ENCODE measurements at regions not wholly inside any gene's neighbourhood (a gene's known extent, or its start where the extent isn't known, plus 50 kb on each side); places are given as distances from the start of the nearest gene placed in this dataset.
"Not testable (repeated sequence)": the region's sequence is repeated elsewhere in the genome, so short reads cannot be mapped to it uniquely, and the experiment has no call there.

DNA sequence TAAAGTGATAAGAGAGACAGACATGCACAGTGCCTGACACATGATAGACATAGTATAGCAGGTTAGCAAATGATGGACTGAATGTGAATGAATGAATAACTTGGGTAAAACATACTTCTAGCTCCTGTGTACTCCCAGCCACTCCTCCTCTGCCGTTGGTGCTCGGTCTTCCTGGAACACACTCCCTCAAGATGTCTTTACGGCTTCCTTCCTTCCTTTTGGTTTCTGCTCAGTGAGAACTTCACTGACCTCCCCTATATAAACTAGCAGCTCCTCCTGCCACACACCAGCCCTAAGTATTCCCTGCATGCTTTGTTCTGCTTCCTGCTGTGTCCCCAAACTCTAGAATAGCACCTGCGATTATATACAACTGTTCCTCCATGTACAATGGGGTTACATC, 50.2 kb downstream of the RAD54L2 start:
- 67 to 100% (median 95%) methylated on average over 2 to 4 of the region's 4 CpGs; no CpG with 5 or more reads in 3 of the 10 experiments for WGBS, 10 experiments
- Histone ChIP-seq H3K4me1 (replicated peaks in 1 of 2) (peaks cover 0 to 7% of the 10 kb centered on the region in 2 donors), H3K27ac (no peak overlapping the region), H3K4me3 (no peak overlapping the region)
- no peak for ATAC-seq (replicated peaks in 6 of 8)
- in situ Hi-C loops (cut with MboI; ENCODE audit: low pct_unique_long_range_greater_than_20kb in 2 of 9, low sequenced_read_pairs in 9 of 9, unreplicated experiment in 9 of 9), result no loop called here

GRCh38 chr3:51591231-51591630, 52.7 kb downstream of the RAD54L2 start:
- no peak overlapping the region for H3K27ac ChIP-seq
- peak in 3 of 8 experiments; percentile 8 to 57 (median 10) for ATAC-seq (replicated peaks in 6 of 8)
- WGBS, 10 experiments, result 13 to 94% (median 82%) methylated on average over 1 to 5 of the region's 5 CpGs; no CpG with 5 or more reads in 4 of the 10 experiments
- no peaks in the 10 kb centered on the region for H3K4me1 ChIP-seq (replicated peaks in 1 of 2)
- H3K4me3 ChIP-seq, result no peak overlapping the region
- in situ Hi-C loops (cut with MboI; ENCODE audit: low pct_unique_long_range_greater_than_20kb in 2 of 9, low sequenced_read_pairs in 9 of 9, unreplicated experiment in 9 of 9), result no loop called here

DNA sequence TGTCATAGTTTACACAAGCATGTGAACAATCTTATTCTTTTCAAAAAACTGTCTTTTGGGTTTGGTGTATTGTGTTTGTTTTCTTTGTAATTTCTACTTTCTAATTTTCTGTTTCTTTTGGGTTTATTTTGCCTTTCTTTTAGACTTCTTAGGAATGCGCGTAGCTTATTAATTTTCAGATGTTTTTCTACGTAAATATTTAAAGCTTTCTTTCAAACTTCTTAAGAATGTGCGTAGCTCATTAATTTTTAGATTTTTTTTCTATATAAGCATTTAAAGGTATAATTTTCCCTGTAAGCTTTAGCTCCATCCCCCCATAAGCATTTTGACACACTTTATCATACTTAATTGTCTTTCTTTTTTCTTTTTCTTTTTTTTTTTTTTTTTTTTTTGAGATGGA, 55.2 kb downstream of the RAD54L2 start:
- Histone ChIP-seq H3K27ac (no peak overlapping the region), H3K4me1 (replicated peaks in 1 of 2) (no peaks in the 10 kb centered on the region), H3K4me3 (no peak overlapping the region)
- WGBS, 10 experiments, result 90 to 100% (median 97%) methylated on average over 2 to 4 of the region's 4 CpGs
- in situ Hi-C loops (cut with MboI; ENCODE audit: low pct_unique_long_range_greater_than_20kb in 2 of 9, low sequenced_read_pairs in 9 of 9, unreplicated experiment in 9 of 9), result no loop called here
- no peak for ATAC-seq (replicated peaks in 6 of 8)

GRCh38 chr3:51599638-51600037, 61.1 kb downstream of the RAD54L2 start:
- H3K27ac ChIP-seq; ATAC-seq (replicated peaks in 6 of 8); in situ Hi-C loops (cut with MboI; ENCODE audit: low pct_unique_long_range_greater_than_20kb in 2 of 9, low sequenced_read_pairs in 9 of 9, unreplicated experiment in 9 of 9); H3K4me3 ChIP-seq; H3K4me1 ChIP-seq (replicated peaks in 1 of 2): not testable (repeated sequence)
- 87 to 100% (median 98%) methylated on average over 1 to 8 of the region's 8 CpGs; no CpG with 5 or more reads in 1 of the 10 experiments for WGBS, 10 experiments

GRCh38 chr3:51604212-51604611, 65.7 kb downstream of the RAD54L2 start:
- H3K4me3 ChIP-seq, result no peak overlapping the region
- no peaks in the 10 kb centered on the region for H3K4me1 ChIP-seq (replicated peaks in 1 of 2)
- no peak for ATAC-seq (replicated peaks in 6 of 8)
- H3K27ac ChIP-seq, result no peak overlapping the region
- 14 to 100% (median 80%) methylated on average over 1 of the region's 1 CpG; no CpG with 5 or more reads in 5 of the 10 experiments for WGBS, 10 experiments
- in situ Hi-C loops (cut with MboI; ENCODE audit: low pct_unique_long_range_greater_than_20kb in 2 of 9, low sequenced_read_pairs in 9 of 9, unreplicated experiment in 9 of 9), result no loop called here

DNA sequence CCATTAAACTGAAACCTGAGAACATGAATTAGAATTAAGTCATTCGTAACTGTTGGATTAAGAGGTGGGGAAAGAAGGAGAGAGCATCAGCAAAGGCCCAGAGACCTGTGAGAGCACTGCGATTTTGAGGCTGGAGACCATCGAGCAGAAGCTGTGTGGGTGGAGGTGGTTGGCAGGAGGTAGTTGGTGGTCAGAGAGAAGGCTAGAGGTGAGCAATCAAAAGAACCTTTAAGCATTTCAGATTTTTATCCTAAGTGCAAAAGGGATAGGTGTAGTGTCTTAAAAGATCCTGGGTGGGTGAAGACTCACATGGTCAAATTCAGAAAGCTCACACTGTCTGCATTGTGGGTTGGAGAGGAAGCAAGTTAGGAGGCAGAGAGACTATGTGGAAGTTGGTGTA, 65.1 kb upstream of the TEX264 start:
- no peaks in the 10 kb centered on the region for H3K4me1 ChIP-seq (replicated peaks in 1 of 2)
- H3K27ac ChIP-seq, result no peak overlapping the region
- ATAC-seq (replicated peaks in 6 of 8), result no peak
- in situ Hi-C loops (cut with MboI; ENCODE audit: low pct_unique_long_range_greater_than_20kb in 2 of 9, low sequenced_read_pairs in 9 of 9, unreplicated experiment in 9 of 9), result no loop called here
- no peak overlapping the region for H3K4me3 ChIP-seq
- WGBS, 10 experiments, result 40 to 100% (median 100%) methylated on average over 1 to 3 of the region's 3 CpGs; no CpG with 5 or more reads in 3 of the 10 experiments

DNA sequence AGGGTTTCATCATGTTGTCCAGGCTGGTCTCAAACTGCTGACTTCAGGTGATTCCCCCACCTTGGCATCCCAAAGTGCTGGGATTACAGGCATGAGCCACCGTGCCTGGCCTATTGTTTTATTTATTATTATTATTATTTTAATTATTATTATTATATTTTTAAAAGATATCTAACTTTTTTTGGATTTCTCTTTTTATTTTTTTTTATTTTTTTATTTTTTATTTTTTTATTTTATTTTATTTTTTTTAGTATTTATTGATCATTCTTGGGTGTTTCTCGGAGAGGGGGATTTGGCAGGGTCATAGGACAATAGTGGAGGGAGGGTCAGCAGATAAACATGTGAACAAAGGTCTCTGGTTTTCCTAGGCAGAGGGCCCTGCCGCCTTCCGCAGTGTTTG, 64.2 kb upstream of the TEX264 start:
- H3K4me3 ChIP-seq; H3K27ac ChIP-seq; ATAC-seq (replicated peaks in 6 of 8); H3K4me1 ChIP-seq (replicated peaks in 1 of 2); in situ Hi-C loops (cut with MboI; ENCODE audit: low pct_unique_long_range_greater_than_20kb in 2 of 9, low sequenced_read_pairs in 9 of 9, unreplicated experiment in 9 of 9): not testable (repeated sequence)
- WGBS, 10 experiments, result 13 to 100% (median 73%) methylated on average over 1 to 4 of the region's 4 CpGs; no CpG with 5 or more reads in 4 of the 10 experiments

DNA sequence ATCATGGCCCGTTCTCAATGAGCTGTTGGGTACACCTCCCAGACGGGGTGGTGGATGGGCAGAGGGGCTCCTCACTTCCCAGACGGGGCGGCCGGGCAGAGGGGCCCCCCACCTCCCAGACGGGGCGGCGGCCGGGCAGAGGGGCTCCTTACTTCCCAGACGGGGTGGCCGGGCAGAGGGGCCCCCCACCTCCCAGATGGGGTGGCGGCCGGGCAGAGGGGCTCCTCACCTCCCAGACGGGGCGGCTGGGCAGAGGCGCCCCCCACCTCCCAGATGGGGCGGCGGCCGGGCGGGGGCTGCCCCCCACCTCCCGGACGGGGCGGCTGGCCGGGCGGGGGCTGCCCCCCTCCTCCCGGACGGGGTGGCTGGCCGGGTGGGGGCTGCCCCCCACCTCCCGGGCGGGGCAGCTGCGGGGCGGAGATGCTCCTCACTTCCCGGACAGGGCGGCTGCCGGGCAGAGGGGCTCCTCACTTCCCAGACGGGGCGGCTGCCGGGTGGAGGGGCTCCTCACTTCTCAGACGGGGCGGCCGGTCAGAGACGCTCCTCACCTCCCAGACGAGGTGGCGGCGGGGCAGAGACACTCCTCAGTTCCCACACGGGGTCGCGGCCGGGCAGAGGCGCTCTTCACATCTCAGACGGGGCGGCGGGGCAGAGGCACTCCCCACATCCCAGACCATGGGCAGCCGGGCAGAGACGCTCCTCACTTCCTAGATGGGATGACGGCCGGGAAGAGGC, 63.3 kb upstream of the TEX264 start:
- H3K4me3 ChIP-seq; H3K4me1 ChIP-seq (replicated peaks in 1 of 2); H3K27ac ChIP-seq; in situ Hi-C loops (cut with MboI; ENCODE audit: low pct_unique_long_range_greater_than_20kb in 2 of 9, low sequenced_read_pairs in 9 of 9, unreplicated experiment in 9 of 9); ATAC-seq (replicated peaks in 6 of 8): not testable (repeated sequence)
- no CpG with 5 or more reads among the region's 57 CpGs for WGBS, 10 experiments

GRCh38 chr3:51610708-51611107, 60.3 kb upstream of the TEX264 start:
- no peak for ATAC-seq (replicated peaks in 6 of 8)
- no peak overlapping the region for H3K4me3 ChIP-seq
- in situ Hi-C loops (cut with MboI; ENCODE audit: low pct_unique_long_range_greater_than_20kb in 2 of 9, low sequenced_read_pairs in 9 of 9, unreplicated experiment in 9 of 9), result no loop called here
- no peak overlapping the region for H3K27ac ChIP-seq
- H3K4me1 ChIP-seq (replicated peaks in 1 of 2), result no peaks in the 10 kb centered on the region
- WGBS, 10 experiments, result 0 to 86% (median 65%) methylated on average over 1 of the region's 1 CpG; no CpG with 5 or more reads in 6 of the 10 experiments

DNA sequence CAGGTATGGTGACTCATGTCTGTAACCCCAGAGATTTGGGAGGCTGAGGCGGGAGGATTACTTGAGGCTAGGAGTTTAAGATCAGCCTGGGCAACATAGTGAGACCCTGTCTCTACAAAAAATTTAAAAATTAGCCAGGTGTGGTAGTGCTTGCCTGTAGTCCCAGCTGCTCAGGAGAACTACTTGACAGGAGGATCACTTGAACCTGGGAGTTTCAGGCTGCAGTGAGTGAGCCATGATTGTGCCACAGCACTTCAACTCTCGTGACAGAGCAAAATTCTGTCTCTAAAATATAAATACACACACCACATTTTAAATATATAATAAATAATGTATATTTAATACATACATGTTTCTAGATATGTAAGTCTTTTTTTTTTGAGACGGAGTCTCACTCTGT, 53.5 kb upstream of the TEX264 start:
- Histone ChIP-seq H3K27ac (no peak overlapping the region), H3K4me3 (no peak overlapping the region), H3K4me1 (replicated peaks in 1 of 2) (no peaks in the 10 kb centered on the region)
- no peak for ATAC-seq (replicated peaks in 6 of 8)
- 90 to 100% (median 100%) methylated on average over 1 to 3 of the region's 3 CpGs; no CpG with 5 or more reads in 3 of the 10 experiments for WGBS, 10 experiments
- in situ Hi-C loops (cut with MboI; ENCODE audit: low pct_unique_long_range_greater_than_20kb in 2 of 9, low sequenced_read_pairs in 9 of 9, unreplicated experiment in 9 of 9), result no loop called here

DNA sequence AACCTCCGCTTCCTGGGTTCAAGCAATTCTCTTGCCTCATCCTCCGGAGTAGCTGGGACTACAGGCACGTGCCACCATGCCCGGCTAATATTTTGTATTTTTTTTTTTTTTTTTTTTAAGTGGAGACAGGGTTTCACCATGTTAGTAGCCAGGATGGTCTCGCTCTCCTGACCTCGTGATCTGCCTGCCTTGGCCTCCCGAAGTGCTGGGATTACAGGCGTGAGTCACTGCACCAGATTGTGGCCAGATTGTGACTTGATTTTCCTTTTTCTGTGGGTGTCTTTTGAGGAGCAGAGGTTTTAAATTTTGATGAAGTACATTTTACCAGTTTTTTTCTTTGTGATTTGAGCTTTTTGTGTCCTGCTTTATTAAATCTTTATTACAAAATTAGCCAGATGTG, 53.0 kb upstream of the TEX264 start:
- H3K4me3 ChIP-seq; H3K4me1 ChIP-seq (replicated peaks in 1 of 2); H3K27ac ChIP-seq; ATAC-seq (replicated peaks in 6 of 8); in situ Hi-C loops (cut with MboI; ENCODE audit: low pct_unique_long_range_greater_than_20kb in 2 of 9, low sequenced_read_pairs in 9 of 9, unreplicated experiment in 9 of 9): not testable (repeated sequence)
- WGBS, 10 experiments, result 29 to 96% (median 85%) methylated on average over 5 to 8 of the region's 8 CpGs; no CpG with 5 or more reads in 4 of the 10 experiments

- WGBS, 10 experiments, result 10 to 100% (median 95%) methylated on average over 1 to 3 of the region's 3 CpGs; no CpG with 5 or more reads in 4 of the 10 experiments
- Histone ChIP-seq H3K27ac (no peak overlapping the region), H3K4me3 (no peak overlapping the region), H3K4me1 (replicated peaks in 1 of 2) (no peaks in the 10 kb centered on the region)
- in situ Hi-C loops (cut with MboI; ENCODE audit: low pct_unique_long_range_greater_than_20kb in 2 of 9, low sequenced_read_pairs in 9 of 9, unreplicated experiment in 9 of 9), result no loop called here
- ATAC-seq (replicated peaks in 6 of 8), result no peak
Measured at GRCh38 chr3:51618496-51618895, 52.6 kb upstream of the TEX264 start.

DNA sequence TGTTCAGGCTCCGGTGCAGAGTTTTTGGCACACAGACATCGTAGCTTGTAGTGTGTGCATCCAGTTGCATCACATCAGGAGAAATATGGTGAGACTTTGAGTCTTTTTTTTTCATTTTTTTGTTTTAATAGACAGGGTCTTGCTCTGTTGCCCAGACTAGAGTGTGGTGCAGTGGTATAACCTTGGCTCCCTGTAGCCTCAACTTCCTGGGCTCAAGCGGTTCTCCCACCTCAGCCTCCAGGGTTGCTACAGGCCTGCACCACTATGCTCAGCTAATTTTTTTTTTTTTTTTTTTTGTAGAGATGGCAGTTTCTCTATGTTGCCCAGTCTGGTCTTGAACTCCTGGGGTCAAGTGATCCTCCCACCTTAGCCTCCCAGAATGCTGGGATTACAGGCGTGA, 51.1 kb upstream of the TEX264 start:
- no peak overlapping the region for H3K27ac ChIP-seq
- no peak for ATAC-seq (replicated peaks in 6 of 8)
- in situ Hi-C loops (cut with MboI; ENCODE audit: low pct_unique_long_range_greater_than_20kb in 2 of 9, low sequenced_read_pairs in 9 of 9, unreplicated experiment in 9 of 9), result no loop called here

GRCh38 chr3:51620543-51620942, 50.5 kb upstream of the TEX264 start:
- in situ Hi-C loops (cut with MboI; ENCODE audit: low pct_unique_long_range_greater_than_20kb in 2 of 9, low sequenced_read_pairs in 9 of 9, unreplicated experiment in 9 of 9), result no loop called here
- no peak overlapping the region for H3K27ac ChIP-seq
- no peak overlapping the region for H3K4me3 ChIP-seq
- no peaks in the 10 kb centered on the region for H3K4me1 ChIP-seq (replicated peaks in 1 of 2)
- 29 to 100% (median 79%) methylated on average over 1 to 2 of the region's 2 CpGs; no CpG with 5 or more reads in 2 of the 10 experiments for WGBS, 10 experiments
- no peak for ATAC-seq (replicated peaks in 6 of 8)

More for the DNA sequence above, 51.1 kb upstream of the TEX264 start:
- H3K4me3 ChIP-seq, result no peak overlapping the region
- H3K4me1 ChIP-seq (replicated peaks in 1 of 2), result no peaks in the 10 kb centered on the region
- 77 to 100% (median 98%) methylated on average over 1 to 4 of the region's 4 CpGs; no CpG with 5 or more reads in 1 of the 10 experiments for WGBS, 10 experiments

Measured in motor neuron (in vitro differentiated cells).